SK-N-SH (cell line): ENCODE measurements at regions not wholly inside any gene's neighbourhood (a gene's known extent, or its start where the extent isn't known, plus 50 kb on each side); places are given as distances from the start of the nearest gene placed in this dataset.

Source experiments
- CTCF ChIA-PET: fragments of 300-600, 350-600 bp; formaldehyde crosslinking; extraction: SDS; loops from one replicate; lab custom pipeline; 2021; lab: Yijun Ruan, JAX
- POLR2A ChIA-PET: fragments of 350-600 bp; sonication (Branson Sonifier 250); formaldehyde crosslinking; extraction: SDS; loops from one replicate; lab custom pipeline; 2020; ENCODE audit warnings: antibody characterized with exemption, inconsistent platforms; lab: Yijun Ruan, JAX
- DNase-seq: peaks from one replicate; pipeline ENCODE4 v3.0.0; 2012
- H2AFZ ChIP-seq: fragments of 200-600 bp; sonication (generic); 2 replicates; pipeline ENCODE4 v1.8.1; 2016; ENCODE audit warnings: antibody characterized with exemption, mild to moderate bottlenecking, low read depth
- H3F3A ChIP-seq: fragments of 200-600 bp; sonication (generic); replicated peaks from 2 replicates; pipeline ENCODE3; 2016; ENCODE audit warnings: antibody characterized with exemption, mild to moderate bottlenecking; ENCODE audit not compliant: insufficient read depth
- H3K27ac ChIP-seq, 2 experiments: fragments of 200-500 bp in 1 of 2; fragments of 200-600 bp in 1 of 2; sonication (Bioruptor generic) in 1 of 2; sonication (generic), shearing (Covaris generic) in 1 of 2; 2 replicates each; pipeline versions ENCODE4 v1.5.1 to v1.6.1; 2014 to 2016; ENCODE audit warnings: low read depth in 2 of 2, inconsistent platforms in 1 of 2, low read length in 1 of 2, mild to moderate bottlenecking in 1 of 2, mixed read lengths in 1 of 2
- H3K27me3 ChIP-seq: fragments of 200-600 bp; sonication (generic), shearing (Covaris generic); 2 replicates; pipeline ENCODE4 v1.6.1; 2016; ENCODE audit warnings: mixed run types; ENCODE audit not compliant: insufficient read depth
- H3K36me3 ChIP-seq, 2 experiments: fragments of 200-500 bp in 1 of 2; fragments of 200-600 bp in 1 of 2; sonication (Bioruptor generic) in 1 of 2; sonication (generic) in 1 of 2; replicated peaks in 1 of 2; 2 replicates each; pipeline versions ENCODE3 to v1.5.1; 2014 to 2016; ENCODE audit warnings: low read length in 1 of 2, mild to moderate bottlenecking in 1 of 2; ENCODE audit not compliant: insufficient read depth in 2 of 2, control insufficient read depth in 1 of 2
- H3K4me1 ChIP-seq, 2 experiments: fragments of 200-500 bp in 1 of 2; fragments of 200-600 bp in 1 of 2; sonication (Bioruptor generic) in 1 of 2; sonication (generic), shearing (Covaris generic) in 1 of 2; 2 replicates each; pipeline versions ENCODE4 v1.5.1 to v1.6.1; 2014 to 2016; ENCODE audit warnings: low read depth in 1 of 2, low read length in 1 of 2, mixed run types in 1 of 2; ENCODE audit not compliant: insufficient read depth in 2 of 2, control insufficient read depth in 1 of 2
- H3K4me2 ChIP-seq: fragments of 200-600 bp; sonication (generic), shearing (Covaris generic); 2 replicates; pipeline ENCODE4 v1.6.1; 2017; ENCODE audit warnings: mixed run types
- H3K4me3 ChIP-seq, 2 experiments: fragments of 200-500 bp in 1 of 2; fragments of 200-600 bp in 1 of 2; sonication (Bioruptor generic) in 1 of 2; sonication (generic), shearing (Covaris generic) in 1 of 2; 2 replicates each; pipeline versions ENCODE4 v1.5.1 to v1.8.1; 2014 to 2016; ENCODE audit warnings: low read depth in 2 of 2, inconsistent platforms in 1 of 2, low read length in 1 of 2, mild to moderate bottlenecking in 1 of 2, mixed read lengths in 1 of 2, moderate library complexity in 1 of 2
- H3K79me2 ChIP-seq: fragments of 200-600 bp; sonication (generic); 2 replicates; pipeline ENCODE4 v1.8.1; 2017; ENCODE audit warnings: mild to moderate bottlenecking; ENCODE audit not compliant: insufficient read depth
- H3K9ac ChIP-seq: fragments of 200-600 bp; sonication (generic); 2 replicates; pipeline ENCODE4 v1.6.1; 2017; ENCODE audit warnings: mixed run types
- H3K9me2 ChIP-seq: fragments of 200-600 bp; sonication (generic); 2 replicates; pipeline ENCODE4 v1.6.1; 2017; ENCODE audit warnings: mixed run types
- H3K9me3 ChIP-seq: fragments of 200-600 bp; sonication (generic); 2 replicates; pipeline ENCODE4 v1.6.1; 2017; ENCODE audit warnings: mixed run types, mild to moderate bottlenecking, moderate library complexity
- H4K20me1 ChIP-seq: fragments of 200-600 bp; sonication (generic); 2 replicates; pipeline ENCODE4 v1.6.1; 2017; ENCODE audit warnings: mild to moderate bottlenecking, mixed run types; ENCODE audit not compliant: insufficient read depth
- CHD2 ChIP-seq: fragments of 150-350 bp; IDR thresholded peaks from 2 replicates; pipeline ENCODE4 v1.6.1; 2018; ENCODE audit warnings: low read length; ENCODE audit not compliant: partially characterized antibody
- ELF1 ChIP-seq: IDR thresholded peaks from 2 replicates; pipeline ENCODE4 v1.4.0; 2012
- EP300 ChIP-seq, 2 experiments: IDR thresholded peaks; 2 replicates each; pipeline versions ENCODE4 v1.4.0 to v1.6.1; 2012; ENCODE audit warnings: borderline replicate concordance in 1 of 2, low read depth in 1 of 2, low read length in 1 of 2
- EZH2phosphoT487 ChIP-seq: fragments of 200-600 bp; sonication (generic); IDR thresholded peaks from 2 replicates; pipeline ENCODE4 v1.6.1; 2017; ENCODE audit warnings: low read depth, mixed run types, mild to moderate bottlenecking, antibody characterized with exemption, moderate library complexity, borderline replicate concordance
- FOSL2 ChIP-seq: IDR thresholded peaks from 2 replicates; pipeline ENCODE4 v1.4.0; 2012; ENCODE audit warnings: low read depth, mild to moderate bottlenecking, moderate library complexity, borderline replicate concordance
- FOXJ3 ChIP-seq: sonication (generic); formaldehyde crosslinking; IDR thresholded peaks from 2 replicates; pipeline ENCODE4 v1.5.1; 2020; ENCODE audit warnings: mild to moderate bottlenecking, missing genetic modification reagents
- FOXM1 ChIP-seq: IDR thresholded peaks from 2 replicates; pipeline ENCODE4 v1.4.0; 2012; ENCODE audit warnings: low read depth, mild to moderate bottlenecking
- JUND ChIP-seq: IDR thresholded peaks from 2 replicates; pipeline ENCODE4 v1.4.0; 2012
- MEF2A ChIP-seq: IDR thresholded peaks from 2 replicates; pipeline ENCODE4 v1.4.0; 2012; ENCODE audit warnings: low read depth, borderline replicate concordance
- NFIC ChIP-seq: IDR thresholded peaks from 2 replicates; pipeline ENCODE4 v1.4.0; 2012; ENCODE audit warnings: borderline replicate concordance
- NRF1 ChIP-seq: IDR thresholded peaks from 2 replicates; pipeline ENCODE4 v1.6.1; 2012; ENCODE audit warnings: low read depth, mild to moderate bottlenecking, low read length
- PBX3 ChIP-seq: IDR thresholded peaks from 2 replicates; pipeline ENCODE4; 2012
- POLR2AphosphoS5 ChIP-seq: IDR thresholded peaks from 2 replicates; pipeline ENCODE4 v1.6.1; 2012; ENCODE audit warnings: low read depth, low read length
- REST ChIP-seq: IDR thresholded peaks from 2 replicates; pipeline ENCODE4 v1.6.1; 2012; ENCODE audit warnings: mild to moderate bottlenecking, low read depth, low read length, moderate library complexity
- RFX5 ChIP-seq: IDR thresholded peaks from 2 replicates; pipeline ENCODE4 v1.6.1; 2012; ENCODE audit warnings: mild to moderate bottlenecking, improper control_type of control experiment, low read length
- RXRA ChIP-seq: IDR thresholded peaks from 2 replicates; pipeline ENCODE4 v1.4.0; 2012; ENCODE audit warnings: low read depth, mild to moderate bottlenecking, borderline replicate concordance
- SIN3A ChIP-seq: IDR thresholded peaks from 2 replicates; pipeline ENCODE4 v1.6.1; 2012; ENCODE audit warnings: low read depth, mild to moderate bottlenecking, low read length, moderate library complexity, borderline replicate concordance
- SMC3 ChIP-seq: IDR thresholded peaks from 2 replicates; pipeline ENCODE4 v1.6.1; 2012; ENCODE audit warnings: low read depth, low read length, improper control_type of control experiment
- TCF12 ChIP-seq: IDR thresholded peaks from 2 replicates; pipeline ENCODE4 v1.4.0; 2012
- TEAD4 ChIP-seq: IDR thresholded peaks from 2 replicates; pipeline ENCODE4 v1.4.0; 2012; ENCODE audit warnings: mild to moderate bottlenecking, borderline replicate concordance; ENCODE audit not compliant: insufficient read depth
- USF1 ChIP-seq: IDR thresholded peaks from 2 replicates; pipeline ENCODE4 v1.4.0; 2012; ENCODE audit warnings: low read depth, borderline replicate concordance
- USF2 ChIP-seq: fragments of 150-350 bp; IDR thresholded peaks from 2 replicates; pipeline ENCODE4 v1.6.1; 2017; ENCODE audit warnings: antibody characterized with exemption, low read length, low read depth, borderline replicate concordance
- YY1 ChIP-seq: IDR thresholded peaks from 2 replicates; pipeline ENCODE4 v1.4.0; 2012; ENCODE audit warnings: low read depth, mild to moderate bottlenecking
- WGBS: methylation state at CpG from one replicate; pipeline ENCODE4 v1.1.6; 2017; ENCODE audit warnings: low lambda C conversion rate; 5-methylcytosine and 5-hydroxymethylcytosine counted together

- Histone ChIP-seq H3K4me1 (peaks cover 15 to 27% of the 10 kb centered on the region in 2 experiments; a peak in 3 of 4 replicates), H3K79me2 (no peaks in the 10 kb centered on the region), H3K9ac (no peak overlapping the region), H3K27ac (no peak overlapping the region), H2AFZ (peak overlapping the region; percentile 62; the same call in 1 of the 2 replicates), H3K36me3 (no peaks in the 10 kb centered on the region), H3K9me2 (no peaks in the 10 kb centered on the region), H4K20me1 (no peaks in the 10 kb centered on the region), H3K4me3 (no peak overlapping the region), H3K4me2 (peak overlapping the region; percentile 29; the same call in 1 of the 2 replicates), H3F3A (no peaks in the 10 kb centered on the region), H3K27me3 (no peaks in the 10 kb centered on the region), H3K9me3 (no peaks in the 10 kb centered on the region)
- no peak for TF ChIP-seq RXRA
- TF ChIP-seq TEAD4: no peak
- TF ChIP-seq FOXM1: no peak
- TF ChIP-seq NRF1: no peak
- TF ChIP-seq SIN3A: no peak
- no peak for TF ChIP-seq EP300 (IDR thresholded peaks at IDR 0.05; ENCODE audit: borderline replicate concordance in 1 of 2, low read depth in 1 of 2, low read length in 1 of 2)
- no peak for TF ChIP-seq MEF2A
- no peak for TF ChIP-seq EZH2phosphoT487
- TF ChIP-seq JUND: no peak
- no peak for TF ChIP-seq SMC3
- no peak for TF ChIP-seq ELF1
- no peak for TF ChIP-seq NFIC
- POLR2A ChIA-PET: no interaction called here
- WGBS: 76% methylated on average over 7 of the region's 7 CpGs
- DNase-seq: no peak
- CTCF ChIA-PET: interaction anchor here (1.0 kb wide), 1 partner anchor 12 kb away, joined by 3 read pairs; no protein-coding TSS in a partner anchor
These were observed 225.3 kb upstream of the AGAP1 start for GRCh38 chr2:235268535-235268934.

- Histone ChIP-seq H4K20me1 (no peaks in the 10 kb centered on the region), H3K36me3 (no peaks in the 10 kb centered on the region), H3K9ac (no peak overlapping the region), H3K9me3 (no peaks in the 10 kb centered on the region), H3K79me2 (no peaks in the 10 kb centered on the region), H3K27ac (no peak overlapping the region), H3K9me2 (no peaks in the 10 kb centered on the region), H2AFZ (no peak overlapping the region), H3F3A (no peaks in the 10 kb centered on the region), H3K4me3 (no peak overlapping the region), H3K27me3 (no peaks in the 10 kb centered on the region), H3K4me2 (no peak overlapping the region), H3K4me1 (peaks cover 11 to 15% of the 10 kb centered on the region in 2 experiments; a peak in 2 of 4 replicates)
- CTCF ChIA-PET: no interaction called here
- no peak for DNase-seq
- 80% methylated on average over 4 of the region's 4 CpGs for WGBS
- POLR2A ChIA-PET: no interaction called here
- TF ChIP-seq TCF12: no peak
- TF ChIP-seq TEAD4: no peak
- TF ChIP-seq RFX5: no peak
- no peak for TF ChIP-seq SMC3
- no peak for TF ChIP-seq USF2
- TF ChIP-seq FOSL2: no peak
- TF ChIP-seq FOXJ3 (CRISPR knock-in tag): no peak
- TF ChIP-seq SIN3A: no peak
- no peak for TF ChIP-seq RXRA
- TF ChIP-seq YY1: no peak
- TF ChIP-seq REST: no peak
- TF ChIP-seq CHD2: no peak
- no peak for TF ChIP-seq POLR2AphosphoS5
- no peak for TF ChIP-seq ELF1
- no peak for TF ChIP-seq PBX3
- TF ChIP-seq FOXM1: no peak
- no peak for TF ChIP-seq NFIC
- no peak for TF ChIP-seq EZH2phosphoT487
- TF ChIP-seq USF1: no peak
These were observed 223.6 kb upstream of the AGAP1 start for GRCh38 chr2:235270291-235270690.
